Dedifferentiated amniotic fluid mesenchymal stem cell (primary cell): ENCODE measurements at regions not wholly inside any gene's neighbourhood (a gene's known extent, or its start where the extent isn't known, plus 50 kb on each side); places are given as distances from the start of the nearest gene placed in this dataset.

Experiments used
- DNase-seq: peaks from one replicate; pipeline ENCODE4 v3.0.0-alpha.2; 2016; ENCODE audit errors: extremely low spot score

GRCh38 chr17:72390675-72391508, 270.1 kb downstream of the SOX9 start:
- no peak for DNase-seq

GRCh38 chr17:72392056-72393010, 271.5 kb downstream of the SOX9 start:
- no peak for DNase-seq

- DNase-seq, result no peak
These were observed 272.7 kb downstream of the SOX9 start for GRCh38 chr17:72393553-72393952.

DNA sequence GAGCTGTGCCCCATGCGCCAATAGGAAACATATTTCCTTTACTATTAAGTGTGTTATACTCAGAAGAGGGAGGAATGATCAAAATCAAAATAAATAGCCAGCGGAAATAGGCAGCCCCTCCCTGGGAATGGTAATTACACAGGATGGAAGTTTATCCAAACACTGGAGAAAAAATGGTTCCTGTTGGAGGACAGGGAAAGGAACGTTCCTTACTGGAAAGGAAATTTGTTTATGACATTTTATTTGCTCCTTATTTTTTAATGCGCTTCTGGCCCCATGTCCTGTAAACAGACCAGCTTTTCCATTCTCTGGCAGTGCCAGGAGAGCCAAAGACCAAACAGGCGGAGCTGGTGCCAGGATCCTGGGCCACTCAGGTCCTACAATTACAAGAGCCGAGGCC, 273.7 kb downstream of the SOX9 start:
- no peak for DNase-seq

- DNase-seq, result no peak
These were observed 275.3 kb downstream of the SOX9 start for GRCh38 chr17:72396121-72396520.

DNA sequence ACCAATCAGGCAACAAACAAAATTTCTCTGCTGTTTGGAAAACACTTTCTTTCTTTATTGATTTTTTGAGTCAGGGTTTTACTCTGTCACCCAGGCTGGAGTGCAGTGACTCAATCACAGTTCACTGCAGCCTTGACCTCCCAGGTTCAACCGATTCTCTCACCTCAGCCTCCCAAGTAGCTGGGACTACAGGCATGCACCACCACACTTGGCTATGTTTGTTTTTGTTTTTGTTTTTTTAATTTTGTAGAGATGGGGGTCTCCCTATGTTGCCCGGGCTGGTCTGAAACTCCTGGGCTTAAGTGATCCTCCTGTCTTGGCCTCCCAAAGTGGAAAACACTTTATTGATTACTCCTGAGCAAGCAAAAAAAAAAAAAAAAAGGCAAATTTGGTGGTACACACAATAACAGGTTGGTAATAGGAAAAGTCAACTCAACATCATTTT, 276.4 kb downstream of the SOX9 start:
- DNase-seq, result no peak

- no peak for DNase-seq
These were observed 276.9 kb downstream of the SOX9 start for GRCh38 chr17:72397687-72398086.

- DNase-seq, result no peak
These were observed 278.3 kb downstream of the SOX9 start for GRCh38 chr17:72399023-72399607.

DNA sequence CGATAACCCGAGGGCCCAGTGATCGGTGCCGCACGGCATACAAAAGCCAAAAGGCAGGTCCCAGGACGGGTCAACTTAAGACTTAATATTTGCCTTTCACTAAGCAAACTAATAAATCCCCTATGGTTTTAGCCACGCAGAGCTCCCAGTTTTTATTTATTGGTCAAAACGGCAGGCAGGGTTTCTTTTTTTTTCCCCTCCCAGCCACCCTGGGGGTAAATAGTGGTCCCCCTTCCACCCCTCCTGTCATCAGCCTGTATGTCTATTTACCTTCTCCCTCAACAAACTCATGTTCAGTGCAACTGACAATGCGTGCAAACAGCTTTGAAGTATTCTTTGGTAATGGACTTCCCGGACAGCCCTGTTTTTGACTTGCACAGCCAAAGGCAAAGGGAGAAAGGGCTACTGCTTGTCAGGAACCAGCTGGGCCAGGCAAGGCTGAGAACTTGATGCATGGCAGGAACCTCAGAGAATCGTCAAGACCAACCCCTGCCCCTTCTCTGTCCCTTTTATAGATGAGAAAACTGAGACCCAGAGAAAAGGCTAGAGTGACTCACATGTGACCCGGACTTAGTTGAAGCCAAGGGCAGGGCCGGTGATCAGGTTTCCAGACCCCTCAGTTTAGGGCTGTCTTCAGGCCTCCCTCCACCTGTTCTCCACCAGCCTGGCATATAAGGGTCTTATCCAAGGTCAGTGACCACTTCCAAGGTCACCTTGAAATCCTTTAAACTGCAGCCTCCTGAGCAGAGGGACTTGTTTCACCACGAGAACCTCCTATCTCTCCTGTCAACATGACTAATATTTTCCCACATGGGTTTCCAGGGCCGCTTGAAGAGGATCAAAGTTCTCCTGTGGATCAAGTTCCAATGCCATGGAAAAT, 279.0 kb downstream of the SOX9 start:
- no peak for DNase-seq

GRCh38 chr17:72400488-72400827, 279.6 kb downstream of the SOX9 start:
- no peak for DNase-seq

GRCh38 chr17:72400863-72401262, 280.0 kb downstream of the SOX9 start:
- no peak for DNase-seq

GRCh38 chr17:72401883-72402726, 281.3 kb downstream of the SOX9 start:
- no peak for DNase-seq

DNA sequence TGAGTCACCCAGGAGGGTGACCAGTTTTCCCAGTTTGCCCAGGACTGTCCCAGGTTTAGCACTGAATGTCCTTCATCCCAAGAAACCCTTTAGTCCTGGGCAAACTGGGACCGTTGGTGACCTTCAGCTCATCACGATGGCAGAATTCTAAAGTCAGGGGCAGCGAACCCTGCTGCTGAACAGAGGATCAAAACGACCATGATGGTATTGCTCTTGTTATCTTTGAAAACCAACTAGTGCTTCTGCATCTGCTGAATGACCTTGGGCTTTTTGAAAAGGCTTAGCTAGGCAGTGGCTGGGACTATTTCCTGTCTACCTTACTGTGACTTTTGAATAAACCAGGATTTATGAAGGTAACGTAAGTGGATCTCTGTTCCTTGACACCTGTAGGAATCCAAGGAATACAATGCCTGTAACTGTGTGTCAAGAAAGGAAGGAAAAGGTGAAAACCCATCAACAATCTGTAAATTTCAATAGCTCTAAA, 281.9 kb downstream of the SOX9 start:
- no peak for DNase-seq

DNA sequence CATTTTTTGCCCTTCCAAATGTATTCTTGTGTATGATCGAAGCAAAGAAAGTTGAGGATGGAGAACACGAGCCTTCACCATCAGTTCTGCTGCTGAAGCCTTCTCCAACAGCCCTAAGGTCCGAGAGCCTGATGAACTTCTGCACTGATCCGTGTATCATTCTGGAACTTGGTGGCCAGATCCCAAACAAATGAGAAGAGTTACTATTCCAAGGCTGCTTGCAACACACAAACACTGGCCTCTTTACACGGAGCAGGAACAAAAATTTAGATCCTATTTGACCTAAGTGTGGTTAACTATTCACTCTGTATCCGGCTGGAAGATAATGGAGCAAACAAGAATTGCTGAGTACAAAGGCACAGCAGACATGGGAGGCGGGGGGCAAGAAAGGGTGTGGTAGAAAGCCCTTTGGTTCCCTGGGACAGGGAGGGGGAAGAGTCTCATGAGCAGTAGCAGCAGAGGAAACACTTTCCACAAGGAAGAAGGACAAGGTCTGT, 282.9 kb downstream of the SOX9 start:
- DNase-seq, result no peak

DNA sequence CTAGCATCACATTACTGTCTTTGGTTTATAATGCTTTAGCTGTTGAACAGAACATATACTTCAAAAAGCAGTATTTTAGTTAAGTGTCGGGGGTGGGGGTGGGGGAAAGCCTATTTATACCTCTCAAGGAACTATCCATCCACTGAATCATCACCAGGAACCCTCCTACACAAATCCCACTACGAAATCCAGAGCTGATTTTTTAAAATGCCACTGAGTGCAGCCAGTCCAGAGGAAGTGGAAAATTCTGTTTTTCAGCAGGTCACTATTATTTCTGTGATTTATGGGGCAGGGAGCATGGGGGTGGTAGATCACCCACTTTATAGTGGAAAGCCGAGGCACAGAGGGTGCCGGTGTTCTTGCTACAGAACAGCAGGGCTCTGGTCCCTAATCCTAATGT, 284.1 kb downstream of the SOX9 start:
- DNase-seq, result no peak

- DNase-seq, result no peak
These were observed 284.9 kb downstream of the SOX9 start for GRCh38 chr17:72405662-72406230.

DNA sequence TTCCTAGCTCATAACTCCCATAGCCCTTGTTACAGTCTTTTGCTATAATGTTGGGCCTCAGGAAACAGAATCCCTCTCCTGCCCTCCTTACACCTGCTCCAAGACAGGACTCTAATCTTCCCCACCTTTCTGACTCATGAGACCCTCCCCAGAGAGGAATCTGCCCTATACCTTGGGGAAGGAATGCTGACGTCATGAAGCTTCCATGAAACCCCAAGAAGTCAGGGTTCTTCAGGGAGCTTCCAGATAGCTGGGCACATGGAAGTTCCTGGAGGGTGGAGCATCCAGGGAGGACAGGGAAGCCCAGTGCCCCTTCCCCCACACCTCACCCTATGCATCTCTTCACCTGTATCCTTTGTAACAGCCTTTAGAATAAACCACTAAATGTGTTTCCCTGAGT, 285.7 kb downstream of the SOX9 start:
- no peak for DNase-seq

DNA sequence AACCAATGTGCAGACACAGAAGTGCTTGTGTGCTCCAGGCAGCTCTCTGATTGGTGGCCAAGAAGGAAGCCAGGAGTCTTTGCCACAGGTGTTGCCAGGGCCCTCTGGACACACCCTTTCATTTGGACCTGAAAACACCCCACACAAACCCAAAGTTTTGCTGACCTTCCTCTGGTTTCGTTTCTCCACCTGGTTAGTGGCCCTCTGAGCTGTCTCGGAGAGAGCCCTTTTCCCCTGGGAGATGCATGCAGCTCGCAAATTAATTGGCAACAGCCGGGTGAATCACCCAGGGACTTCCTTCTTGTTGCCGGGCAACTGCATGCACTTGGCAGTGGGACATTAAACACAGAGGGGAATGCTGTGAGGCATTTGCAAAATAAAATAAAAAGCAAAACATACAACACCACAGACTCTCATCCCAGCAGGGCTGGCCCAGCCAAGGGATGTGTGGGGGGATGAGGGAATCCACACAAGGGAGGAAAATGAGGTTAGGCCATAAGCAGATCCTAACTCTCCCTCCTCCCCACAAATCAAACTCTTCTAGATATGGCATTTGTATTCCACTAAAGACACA, 286.6 kb downstream of the SOX9 start:
- DNase-seq, result peak; percentile 93

DNA sequence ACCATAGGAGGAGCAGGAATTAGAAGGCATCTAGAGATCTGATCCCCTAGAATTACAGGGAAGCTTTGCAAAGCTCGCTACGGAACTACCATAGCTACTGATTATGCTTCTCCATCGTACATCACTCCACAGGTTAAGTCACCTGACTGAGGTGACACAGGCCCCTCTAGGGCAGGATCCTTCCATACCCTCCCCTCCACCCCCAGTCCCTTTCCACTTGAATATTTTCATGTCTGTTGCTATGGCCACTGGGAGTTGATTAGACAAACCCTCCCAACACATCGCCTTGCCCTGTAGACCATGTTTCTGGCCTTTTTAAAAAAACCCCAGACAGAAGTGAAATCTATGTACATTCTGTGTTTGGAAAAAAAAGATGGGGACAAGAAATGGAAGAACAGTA, 287.1 kb downstream of the SOX9 start:
- no peak for DNase-seq
